Natural killer cell (primary cell): ENCODE measurements at regions not wholly inside any gene's neighbourhood (a gene's known extent, or its start where the extent isn't known, plus 50 kb on each side); places are given as distances from the start of the nearest gene placed in this dataset.
"Not testable (repeated sequence)": the region's sequence is repeated elsewhere in the genome, so short reads cannot be mapped to it uniquely, and the experiment has no call there.

ENCODE experiments used
- ATAC-seq, 3 donors: fragments of 150-1000 bp in 2 of 3; fragments of 200-7000 bp in 1 of 3; cut with Tn5 transposase; 1 replicate in 1 of 3; 2 replicates in 2 of 3; pipeline ENCODE4 v1.10.0; 2021; ENCODE audit warnings: mild to moderate bottlenecking in 2 of 3, moderate library complexity in 2 of 3
- DNase-seq, 2 donors: peaks; one replicate each; pipeline versions ENCODE4 v3.0.0 to v3.0.0-alpha.2; 2013 to 2021; ENCODE audit warnings: mixed read lengths in 1 of 2
- H3K27ac ChIP-seq: one replicate; pipeline ENCODE4 v1.5.1; 2013; ENCODE audit warnings: mild to moderate bottlenecking, low read length
- H3K27me3 ChIP-seq: one replicate; pipeline ENCODE4 v1.6.1; 2013; ENCODE audit warnings: low read length; ENCODE audit not compliant: control insufficient read depth, insufficient read depth
- H3K36me3 ChIP-seq: one replicate; pipeline ENCODE4 v1.6.1; 2013; ENCODE audit warnings: low read length; ENCODE audit not compliant: control insufficient read depth, insufficient read depth
- H3K4me1 ChIP-seq: one replicate; pipeline ENCODE4 v1.6.1; 2013; ENCODE audit warnings: low read length; ENCODE audit not compliant: control insufficient read depth, insufficient read depth
- H3K4me3 ChIP-seq: one replicate; pipeline ENCODE4 v1.5.1; 2013; ENCODE audit warnings: low read length
- H3K9me3 ChIP-seq: one replicate; pipeline ENCODE4 v1.6.1; 2013; ENCODE audit warnings: low read length; ENCODE audit not compliant: control insufficient read depth, insufficient read depth
- H3K27ac Mint-ChIP-seq, 2 donors: one replicate each; pipeline ENCODE4 v1.8.0; 2022; ENCODE audit warnings: mild to moderate bottlenecking in 2 of 2, mixed read lengths in 2 of 2, moderate library complexity in 1 of 2
- H3K27me3 Mint-ChIP-seq, 2 donors: one replicate each; pipeline ENCODE4 v1.8.0; 2022; ENCODE audit warnings: low read depth in 2 of 2, mixed read lengths in 2 of 2
- H3K36me3 Mint-ChIP-seq: one replicate; pipeline ENCODE4 v1.8.0; 2022; ENCODE audit warnings: mixed read lengths
- H3K4me1 Mint-ChIP-seq, 2 donors: one replicate each; pipeline ENCODE4 v1.8.0; 2022; ENCODE audit warnings: mixed read lengths in 2 of 2
- H3K4me3 Mint-ChIP-seq: one replicate; pipeline ENCODE4 v1.8.0; 2022; ENCODE audit warnings: mild to moderate bottlenecking, moderate library complexity, mixed read lengths
- H3K9me3 Mint-ChIP-seq, 2 donors: one replicate each; pipeline ENCODE4 v1.8.0; 2022; ENCODE audit warnings: mixed read lengths in 2 of 2
- WGBS: methylation state at CpG from one replicate; pipeline ENCODE4 v1.1.7; 2013; ENCODE audit warnings: missing lambda C conversion rate; ENCODE audit not compliant: insufficient coverage; 5-methylcytosine and 5-hydroxymethylcytosine counted together
- intact Hi-C: fragments of 100-400 bp; cut with micrococcal nuclease; formaldehyde crosslinking; loops from one replicate; pipeline ENCODE4 v1.14.2; 2022
- TF ChIP-seq, protein P1 (sequence below): fragments of 200-600 bp; IDR thresholded peaks from one replicate; pipeline ENCODE4 v1.8.0; 2022; ENCODE audit warnings: antibody characterized with exemption

DNA sequence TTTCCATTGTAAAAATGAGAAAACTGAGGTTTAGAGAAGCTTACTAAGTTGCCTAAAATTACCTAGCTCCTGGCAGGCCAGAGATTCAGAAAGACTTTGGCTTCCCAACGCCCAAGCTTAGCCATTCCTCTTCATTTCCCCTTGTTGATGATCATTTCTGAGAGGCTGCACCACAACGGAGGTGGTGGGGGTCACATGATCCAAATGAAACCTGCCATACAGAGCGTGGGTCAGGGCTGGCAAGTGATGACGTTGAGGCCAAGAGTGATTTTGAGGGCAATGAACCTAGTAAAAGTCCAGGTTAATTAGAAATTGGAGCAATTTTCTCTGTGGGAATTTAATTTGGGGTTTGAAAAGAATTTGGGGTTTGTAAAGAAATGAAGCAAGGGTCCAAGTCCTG, 109.9 kb downstream of the TMEM182 start:
- no peaks in the 10 kb centered on the region for H3K36me3 Mint-ChIP-seq
- 71% methylated on average over 4 of the region's 4 CpGs for WGBS
- no peak overlapping the region for H3K27ac Mint-ChIP-seq
- DNase-seq (no peak), ATAC-seq (no peak)
- H3K36me3 ChIP-seq = no peaks in the 10 kb centered on the region
- H3K4me3 Mint-ChIP-seq = no peak overlapping the region
- H3K27me3 ChIP-seq = no peaks in the 10 kb centered on the region
- intact Hi-C loops = no loop called here
- no peaks in the 10 kb centered on the region for H3K4me1 ChIP-seq
- H3K4me3 ChIP-seq = no peak overlapping the region
- no peak overlapping the region for H3K27ac ChIP-seq
- H3K4me1 Mint-ChIP-seq = no peaks in the 10 kb centered on the region
- peaks cover 0 to 2% of the 10 kb centered on the region in 2 donors for H3K9me3 Mint-ChIP-seq
- TF ChIP-seq, protein P1, sequence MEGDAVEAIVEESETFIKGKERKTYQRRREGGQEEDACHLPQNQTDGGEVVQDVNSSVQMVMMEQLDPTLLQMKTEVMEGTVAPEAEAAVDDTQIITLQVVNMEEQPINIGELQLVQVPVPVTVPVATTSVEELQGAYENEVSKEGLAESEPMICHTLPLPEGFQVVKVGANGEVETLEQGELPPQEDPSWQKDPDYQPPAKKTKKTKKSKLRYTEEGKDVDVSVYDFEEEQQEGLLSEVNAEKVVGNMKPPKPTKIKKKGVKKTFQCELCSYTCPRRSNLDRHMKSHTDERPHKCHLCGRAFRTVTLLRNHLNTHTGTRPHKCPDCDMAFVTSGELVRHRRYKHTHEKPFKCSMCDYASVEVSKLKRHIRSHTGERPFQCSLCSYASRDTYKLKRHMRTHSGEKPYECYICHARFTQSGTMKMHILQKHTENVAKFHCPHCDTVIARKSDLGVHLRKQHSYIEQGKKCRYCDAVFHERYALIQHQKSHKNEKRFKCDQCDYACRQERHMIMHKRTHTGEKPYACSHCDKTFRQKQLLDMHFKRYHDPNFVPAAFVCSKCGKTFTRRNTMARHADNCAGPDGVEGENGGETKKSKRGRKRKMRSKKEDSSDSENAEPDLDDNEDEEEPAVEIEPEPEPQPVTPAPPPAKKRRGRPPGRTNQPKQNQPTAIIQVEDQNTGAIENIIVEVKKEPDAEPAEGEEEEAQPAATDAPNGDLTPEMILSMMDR = no peak
- H3K9me3 ChIP-seq = no peaks in the 10 kb centered on the region
- H3K27me3 Mint-ChIP-seq = no peaks in the 10 kb centered on the region

DNA sequence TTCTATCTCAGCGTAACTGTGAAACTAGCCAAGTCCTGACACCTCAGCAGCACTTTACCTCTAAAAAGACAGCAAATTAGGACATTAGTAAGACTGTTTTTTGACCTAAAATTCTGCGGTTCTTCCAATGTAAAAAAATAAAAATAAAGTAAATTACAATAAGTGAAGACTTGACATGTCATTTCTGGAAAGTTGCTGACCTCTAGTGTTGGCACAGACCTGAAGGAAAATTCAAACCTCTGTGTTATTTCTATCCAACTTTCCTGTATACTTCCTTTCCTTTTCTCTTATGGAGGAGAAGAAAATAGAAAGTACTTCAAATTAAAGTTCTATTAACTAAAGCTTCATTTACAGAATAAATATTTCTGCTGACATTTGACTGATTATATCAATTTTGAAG, 110.6 kb downstream of the TMEM182 start:
- intact Hi-C loops = no loop called here
- Mint-ChIP-seq H3K9me3 (peaks cover 3 to 6% of the 10 kb centered on the region in 2 donors), H3K27me3 (no peaks in the 10 kb centered on the region), H3K4me1 (no peaks in the 10 kb centered on the region), H3K4me3 (no peak overlapping the region), H3K27ac (no peak overlapping the region), H3K36me3 (no peaks in the 10 kb centered on the region)
- Histone ChIP-seq H3K4me3 (no peak overlapping the region), H3K36me3 (no peaks in the 10 kb centered on the region), H3K27ac (no peak overlapping the region), H3K9me3 (no peaks in the 10 kb centered on the region), H3K4me1 (no peaks in the 10 kb centered on the region), H3K27me3 (no peaks in the 10 kb centered on the region)
- TF ChIP-seq, protein P1 = no peak
- no peak for ATAC-seq
- 88% methylated on average over 1 of the region's 2 CpGs for WGBS
- no peak for DNase-seq

DNA sequence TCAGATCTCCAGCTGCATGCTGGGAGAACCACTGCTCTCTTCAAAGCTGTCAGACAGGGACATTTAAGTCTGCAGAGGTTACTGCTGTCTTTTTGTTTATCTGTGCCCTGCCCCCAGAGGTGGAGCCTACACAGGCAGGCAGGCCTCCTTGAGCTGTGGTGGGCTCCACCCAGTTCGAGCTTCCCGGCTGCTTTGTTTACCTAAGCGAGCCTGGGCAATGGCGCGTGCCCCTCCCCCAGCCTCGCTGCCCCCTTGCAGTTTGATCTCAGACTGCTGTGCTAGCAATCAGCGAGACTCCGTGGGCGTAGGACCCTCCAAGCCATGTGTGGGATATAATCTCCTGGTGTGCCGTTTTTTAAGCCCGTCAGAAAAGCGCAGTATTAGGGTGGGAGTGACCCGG, 117.7 kb downstream of the TMEM182 start:
- H3K36me3 ChIP-seq, DNase-seq, H3K4me3 Mint-ChIP-seq, H3K27me3 Mint-ChIP-seq, H3K36me3 Mint-ChIP-seq, H3K9me3 ChIP-seq, H3K27ac ChIP-seq, H3K27me3 ChIP-seq, intact Hi-C loops, H3K27ac Mint-ChIP-seq, ATAC-seq, H3K4me1 Mint-ChIP-seq, H3K9me3 Mint-ChIP-seq, H3K4me1 ChIP-seq, H3K4me3 ChIP-seq: not testable (repeated sequence)
- 92% methylated on average over 10 of the region's 13 CpGs for WGBS

DNA sequence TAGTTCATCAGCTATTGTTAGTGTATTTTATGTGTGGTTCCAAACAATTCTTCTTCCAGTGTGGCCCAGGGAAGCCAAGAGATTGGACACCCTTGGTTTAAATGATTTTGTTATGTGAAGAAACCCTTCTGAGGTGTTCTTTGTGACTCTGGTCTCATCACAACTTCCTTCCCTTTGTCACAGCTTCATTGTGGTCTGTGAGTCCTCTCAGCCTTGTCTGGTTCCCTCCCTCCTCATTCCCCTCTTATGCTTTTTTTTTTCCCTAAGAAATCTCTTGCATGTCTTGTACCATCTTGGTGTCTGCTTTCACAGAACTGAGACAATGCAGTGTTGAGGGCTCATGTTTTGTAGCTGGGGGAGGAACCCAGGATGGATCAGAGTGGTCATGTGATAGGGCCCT, 118.9 kb downstream of the TMEM182 start:
- Mint-ChIP-seq H3K36me3 (no peaks in the 10 kb centered on the region), H3K27ac (no peak overlapping the region), H3K4me3 (no peak overlapping the region), H3K9me3 (peaks cover 3 to 4% of the 10 kb centered on the region in 2 donors), H3K27me3 (peaks cover 0 to 3% of the 10 kb centered on the region in 2 donors), H3K4me1 (no peaks in the 10 kb centered on the region)
- no peaks in the 10 kb centered on the region for H3K27me3 ChIP-seq
- no peaks in the 10 kb centered on the region for H3K36me3 ChIP-seq
- no peaks in the 10 kb centered on the region for H3K4me1 ChIP-seq
- no peak overlapping the region for H3K27ac ChIP-seq
- TF ChIP-seq, protein P1 = no peak
- intact Hi-C loops = no loop called here
- no peaks in the 10 kb centered on the region for H3K9me3 ChIP-seq
- no peak overlapping the region for H3K4me3 ChIP-seq
- DNase-seq = no peak
- no peak for ATAC-seq
